NCI-H82 treated with DMSO at 0.1 percent for 48 hours (cell line): ENCODE measurements at regions not wholly inside any gene's neighbourhood (a gene's known extent, or its start where the extent isn't known, plus 50 kb on each side); places are given as distances from the start of the nearest gene placed in this dataset.
"Not testable (repeated sequence)": the region's sequence is repeated elsewhere in the genome, so short reads cannot be mapped to it uniquely, and the experiment has no call there.

Experiments used
- DNase-seq: peaks from one replicate; lab custom pipeline; 2025; ENCODE audit not compliant: unreplicated experiment; lab: John Stamatoyannopoulos, UW

GRCh38 chr5:25764733-25765132 lies 1120.0 kb upstream of the CDH10 start:
- no peak for DNase-seq

- no peak for DNase-seq
These were observed 1119.0 kb upstream of the CDH10 start for GRCh38 chr5:25763781-25764180.

- no peak for DNase-seq
These were observed 1110.1 kb upstream of the CDH10 start for GRCh38 chr5:25754895-25755294.

- no peak for DNase-seq
These were observed 1100.1 kb upstream of the CDH10 start for GRCh38 chr5:25744908-25745307.

DNA sequence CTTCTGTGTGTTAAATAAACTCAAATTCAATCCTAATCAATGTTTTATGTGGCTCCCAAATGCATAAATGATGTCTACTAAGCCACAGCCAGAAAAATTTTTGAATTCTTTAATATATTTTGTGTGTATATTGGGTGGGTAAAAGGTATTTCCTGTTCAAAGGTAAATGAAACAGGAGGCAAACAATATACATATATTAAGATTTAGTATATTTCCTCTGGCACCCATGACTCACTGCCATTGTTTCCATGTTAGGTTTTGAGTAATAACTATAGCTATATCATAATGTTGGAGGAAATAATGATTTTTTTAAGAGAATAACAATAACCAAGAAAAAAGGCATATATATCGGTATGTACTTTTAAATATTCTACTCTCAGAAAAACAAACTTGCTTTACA lies 1071.9 kb upstream of the CDH10 start:
- no peak for DNase-seq

DNA sequence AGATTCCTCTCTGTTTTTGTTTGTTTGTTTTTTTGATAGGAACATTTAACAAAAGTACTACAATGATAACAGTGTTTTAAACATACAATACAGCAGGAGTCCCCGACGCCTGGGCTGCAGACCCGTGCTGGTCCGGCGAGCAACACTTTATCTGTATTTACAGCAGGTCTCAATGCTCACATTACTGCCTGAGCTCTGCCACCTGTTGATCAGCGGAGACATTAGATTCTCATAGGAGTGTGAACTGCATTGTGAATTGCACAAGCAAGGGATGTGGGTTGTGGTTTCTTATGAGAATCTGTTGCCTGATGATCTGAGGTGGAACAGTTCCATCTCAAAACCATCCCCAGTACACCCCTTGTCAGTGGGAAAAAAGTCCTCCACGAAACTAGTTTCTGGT lies 1068.5 kb upstream of the CDH10 start:
- DNase-seq: no peak

- DNase-seq: no peak
These were observed 1062.3 kb upstream of the CDH10 start for GRCh38 chr5:25707093-25707492.

DNA sequence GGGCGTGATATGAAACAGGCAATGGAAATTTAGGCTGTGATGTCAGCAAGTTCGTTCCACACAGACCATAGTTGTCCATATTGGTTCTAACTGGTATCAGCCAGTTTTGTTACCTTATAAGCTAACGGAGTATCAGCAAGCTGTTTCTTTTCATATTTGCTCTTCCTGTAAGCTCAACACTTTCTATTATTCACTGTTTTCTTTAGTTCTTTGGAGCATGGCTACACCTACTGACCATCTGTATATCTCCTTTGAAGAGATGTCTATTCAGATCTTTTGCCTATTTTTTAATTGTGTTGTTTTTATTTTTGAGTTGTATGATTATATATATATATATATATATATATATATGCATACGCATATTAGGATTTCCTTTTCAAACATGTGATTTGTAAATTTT lies 1057.2 kb upstream of the CDH10 start:
- no peak for DNase-seq

- no peak for DNase-seq
These were observed 1050.0 kb upstream of the CDH10 start for GRCh38 chr5:25694801-25695200.

- DNase-seq: no peak
These were observed 1043.4 kb upstream of the CDH10 start for GRCh38 chr5:25688156-25688555.

DNA sequence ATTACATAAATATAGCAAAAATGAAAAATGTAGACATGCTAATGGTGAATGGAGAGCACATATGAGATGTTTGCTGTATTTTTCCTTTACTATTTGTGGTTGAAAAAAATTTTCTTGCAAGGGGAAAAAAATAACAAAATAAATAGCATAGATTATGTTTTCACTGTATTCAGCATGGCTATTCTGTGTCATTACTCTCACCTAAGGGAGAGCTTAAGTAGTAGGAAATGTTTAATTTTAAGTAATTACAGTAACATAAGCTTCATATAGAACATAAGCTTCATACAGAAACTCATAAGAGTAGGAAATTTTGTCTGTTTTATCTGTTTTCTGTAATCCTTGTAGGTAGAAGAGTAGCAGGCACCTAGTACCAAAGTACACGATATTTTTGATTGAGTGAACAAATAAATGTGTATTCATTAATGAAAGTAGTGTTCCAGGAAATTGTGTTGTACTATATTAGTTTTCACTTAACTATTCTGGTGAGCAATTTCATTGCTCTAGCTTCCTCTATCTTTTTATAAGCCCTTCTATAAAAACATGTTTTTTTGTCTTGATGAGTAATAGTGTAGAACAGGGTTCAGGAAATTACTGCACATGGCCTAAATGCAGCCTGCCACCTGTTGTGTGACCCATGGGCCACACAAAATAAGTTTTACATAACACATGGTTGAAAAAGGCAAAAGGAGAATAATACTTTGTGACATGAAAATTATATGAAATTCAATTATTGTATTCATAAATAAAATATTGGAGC lies 1025.0 kb upstream of the CDH10 start:
- DNase-seq: no peak

DNA sequence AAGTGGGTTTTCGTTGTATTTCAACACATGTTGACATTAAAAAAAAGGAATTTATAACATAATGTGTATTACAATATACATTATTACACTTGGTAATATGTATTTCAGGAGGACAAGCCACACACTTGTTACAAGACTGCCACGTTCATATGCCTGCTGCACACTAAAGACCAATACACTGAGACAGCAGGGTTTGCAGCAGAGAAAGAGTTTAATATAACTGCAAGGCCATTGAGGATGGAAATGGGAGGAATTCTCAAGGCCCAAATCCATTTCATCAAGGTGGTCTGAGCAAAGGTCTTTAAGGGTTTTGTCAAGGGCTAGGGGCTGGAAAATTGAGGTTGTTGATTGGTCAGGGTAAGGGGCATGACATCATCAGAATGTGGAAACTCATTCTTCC lies 1017.8 kb upstream of the CDH10 start:
- no peak for DNase-seq

GRCh38 chr5:25650316-25650715 lies 1005.5 kb upstream of the CDH10 start:
- not testable (repeated sequence) for DNase-seq

DNA sequence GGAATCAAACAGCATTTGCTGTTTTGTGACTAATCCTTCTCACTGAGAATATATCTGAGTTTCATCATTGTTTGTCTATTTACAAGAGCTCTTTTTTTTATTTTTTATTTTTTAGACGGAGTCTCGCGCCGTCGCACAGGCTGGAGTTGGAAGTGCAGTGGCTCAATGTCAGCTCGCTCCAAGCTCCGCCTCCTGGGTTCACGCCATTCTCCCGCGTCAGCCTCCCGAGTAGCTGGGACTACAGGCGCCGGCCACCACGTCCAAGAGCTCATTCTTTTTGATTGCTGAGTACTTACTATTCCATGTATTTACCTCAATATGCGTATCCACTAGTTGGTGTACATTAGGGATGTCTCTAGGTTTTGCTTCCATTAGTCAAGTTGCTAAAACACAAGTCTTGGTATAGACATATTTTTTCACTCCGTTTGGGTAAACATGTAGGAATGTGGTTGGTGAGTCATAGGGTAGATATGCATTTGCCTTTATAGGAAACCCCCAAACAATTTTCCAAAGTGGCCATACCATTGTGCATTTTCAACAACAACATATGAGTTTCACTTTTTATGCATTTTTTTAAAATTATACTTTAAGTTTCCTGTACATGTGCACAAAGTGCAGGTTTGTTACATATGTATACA lies 1005.0 kb upstream of the CDH10 start:
- DNase-seq: no peak

DNA sequence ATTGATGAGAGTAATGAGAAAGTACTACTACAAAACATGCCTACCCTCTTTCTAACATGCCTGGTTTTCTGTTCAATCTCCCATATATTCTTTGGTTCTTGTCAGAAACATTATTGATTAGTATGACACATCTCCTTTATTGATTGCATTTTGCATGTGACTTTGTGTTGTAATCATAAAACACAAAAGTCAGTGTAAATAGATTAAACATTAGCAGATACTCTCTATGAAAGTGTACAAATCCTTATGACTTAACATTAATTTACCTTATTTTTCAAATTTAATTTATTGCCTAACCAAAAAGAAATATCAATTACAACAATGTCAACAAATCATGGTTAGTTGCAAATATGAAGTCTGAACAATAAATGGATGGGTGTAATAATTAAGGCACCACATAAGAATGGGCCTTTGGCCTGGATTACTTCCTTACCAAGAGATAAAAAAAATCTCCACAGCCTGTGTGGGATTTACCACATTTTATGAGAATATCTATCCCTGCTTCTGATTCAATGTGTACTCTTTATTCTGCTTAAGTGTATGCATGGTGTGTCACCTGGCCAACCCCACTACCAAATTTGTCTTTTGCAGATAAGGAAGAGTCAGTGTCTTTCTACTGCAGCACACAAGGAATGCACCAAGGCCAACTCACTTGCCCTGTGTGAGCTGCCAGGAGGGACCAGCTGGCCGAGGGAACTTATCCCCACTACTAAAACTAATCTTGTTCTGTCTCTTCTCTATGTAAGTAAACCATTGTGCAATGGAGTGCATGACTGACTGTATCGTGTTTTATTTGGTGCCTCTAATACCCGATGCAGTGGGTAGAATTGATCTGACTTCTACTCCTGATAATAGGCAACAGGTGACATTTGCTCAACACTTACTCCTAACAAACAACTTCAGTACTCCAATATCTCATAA lies 1001.9 kb upstream of the CDH10 start:
- DNase-seq: no peak

DNA sequence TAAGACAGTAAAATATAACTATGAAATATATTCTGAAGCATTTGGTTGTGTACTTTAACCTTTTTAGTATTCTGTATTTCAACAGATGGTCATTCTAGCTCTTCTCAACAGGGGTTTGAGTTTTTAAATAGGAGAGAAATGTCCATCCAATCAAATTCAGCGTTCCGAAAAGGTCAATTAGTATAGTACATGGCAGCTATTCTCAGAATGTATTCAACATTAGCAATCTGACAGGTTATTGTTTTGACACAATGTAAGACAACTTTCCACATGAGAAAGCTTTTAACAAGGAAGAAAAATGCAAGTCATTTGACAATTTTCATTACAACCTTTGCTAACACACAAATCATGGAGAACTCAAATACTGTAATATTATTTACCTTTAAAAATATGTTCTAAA lies 996.3 kb upstream of the CDH10 start:
- no peak for DNase-seq

GRCh38 chr5:25619273-25619672 lies 974.5 kb upstream of the CDH10 start:
- no peak for DNase-seq

GRCh38 chr5:25618821-25619220 lies 974.0 kb upstream of the CDH10 start:
- no peak for DNase-seq

- no peak for DNase-seq
These were observed 969.7 kb upstream of the CDH10 start for GRCh38 chr5:25614466-25614865.

DNA sequence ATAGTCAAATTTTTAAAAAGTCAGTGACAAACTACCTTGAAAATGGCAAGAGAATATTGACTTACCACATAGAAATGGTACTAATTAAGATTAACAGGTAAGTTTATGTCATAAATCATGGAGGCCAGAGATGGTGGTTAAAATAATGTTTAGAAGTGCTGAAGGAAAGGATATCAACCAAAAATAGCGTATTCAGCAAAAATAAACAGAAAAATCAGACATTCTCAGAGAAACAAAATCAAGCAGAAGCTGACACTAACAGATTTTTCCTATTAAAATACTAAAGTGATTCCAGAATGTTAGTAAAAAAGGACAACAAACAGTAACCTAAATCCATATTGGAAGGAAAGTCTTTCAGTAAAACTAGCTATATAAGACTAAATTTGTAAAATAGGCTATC lies 959.9 kb upstream of the CDH10 start:
- DNase-seq: no peak

GRCh38 chr5:25579111-25579510 lies 934.3 kb upstream of the CDH10 start:
- DNase-seq: no peak

GRCh38 chr5:25573691-25574090 lies 928.9 kb upstream of the CDH10 start:
- no peak for DNase-seq
